ENCODE measurements at regions not wholly inside any gene's neighbourhood (a gene's known extent, or its start where the extent isn't known, plus 50 kb on each side); places are given as distances from the start of the nearest gene placed in this dataset.

DNA sequence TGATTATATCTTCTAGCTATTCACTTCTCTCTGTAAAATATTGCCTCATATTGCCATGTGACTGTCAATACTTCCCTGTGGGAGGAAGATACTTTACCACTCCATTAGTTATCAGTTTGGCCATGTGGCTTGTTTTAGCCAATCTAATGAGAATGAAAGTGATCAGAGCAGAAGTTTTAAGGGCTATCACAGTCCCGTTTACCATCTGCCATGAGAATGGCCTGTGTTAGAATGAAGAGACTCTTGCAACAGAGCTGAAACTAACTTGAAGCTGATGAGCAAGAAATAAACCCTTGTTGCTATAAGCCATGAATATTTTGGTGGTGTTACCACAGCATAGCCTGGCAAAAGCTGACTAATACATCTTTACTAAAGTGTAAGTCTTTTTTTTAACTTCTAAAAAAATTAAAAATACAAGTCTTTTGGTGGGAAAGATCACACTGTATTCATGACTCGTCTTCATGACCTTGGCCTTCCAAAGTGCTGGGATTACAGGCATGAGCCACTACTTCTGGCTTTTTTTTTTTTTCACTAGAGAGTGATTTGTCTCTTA lies 68.0 kb upstream of the CTNNA1 start:
- no peak for TF ChIP-seq ZNF274 (IDR thresholded peaks at IDR 0.05; ENCODE audit: low read depth, low read length)
- TF ChIP-seq YY1 (IDR thresholded peaks at IDR 0.05; ENCODE audit: insufficient read depth, insufficient read length) = no peak
- no peak for TF ChIP-seq SUZ12 (IDR thresholded peaks at IDR 0.05; ENCODE audit: extremely low read depth, insufficient read depth, insufficient read length)

All from NT2/D1 (cell line).